ENCODE measurements at regions not wholly inside any gene's neighbourhood (a gene's known extent, or its start where the extent isn't known, plus 50 kb on each side); places are given as distances from the start of the nearest gene placed in this dataset.

GRCh38 chr3:99508191-99508590 is 130.2 kb upstream of the COL8A1 start:
- TF ChIP-seq CTCF (IDR thresholded peaks at IDR 0.05) (no peak), POLR2A (IDR thresholded peaks at IDR 0.05) (no peak)
